ENCODE measurements at regions not wholly inside any gene's neighbourhood (a gene's known extent, or its start where the extent isn't known, plus 50 kb on each side); places are given as distances from the start of the nearest gene placed in this dataset.

DNA sequence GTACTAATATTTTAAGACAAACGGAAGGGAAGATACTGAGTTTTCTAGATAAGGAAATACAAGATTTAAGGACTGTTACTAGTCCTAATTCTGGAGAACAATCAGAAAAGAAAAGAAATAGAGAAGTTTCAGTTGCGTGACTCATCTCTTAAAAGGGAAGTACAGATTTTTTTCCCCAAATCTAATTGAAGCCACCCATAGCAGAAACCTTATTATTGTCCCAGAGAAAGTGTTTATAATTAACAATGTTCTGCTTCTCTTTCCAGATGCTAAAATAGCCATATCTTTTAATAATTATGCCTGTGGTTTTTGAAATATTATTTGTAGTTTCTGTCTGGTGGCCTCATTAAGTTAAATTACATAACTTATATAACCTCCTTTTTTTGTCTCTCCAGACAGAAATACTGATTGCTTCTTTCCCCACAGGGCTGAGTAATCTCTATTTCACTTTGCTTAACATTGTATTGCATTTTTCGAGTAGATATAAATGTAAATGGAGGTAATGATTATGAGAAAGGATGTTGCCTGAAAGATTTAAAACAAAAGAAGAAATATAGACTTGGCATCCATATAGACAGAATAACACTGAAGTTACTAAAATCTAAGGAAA lies 240.7 kb upstream of the MBL2 start:
- TF ChIP-seq, protein P1, sequence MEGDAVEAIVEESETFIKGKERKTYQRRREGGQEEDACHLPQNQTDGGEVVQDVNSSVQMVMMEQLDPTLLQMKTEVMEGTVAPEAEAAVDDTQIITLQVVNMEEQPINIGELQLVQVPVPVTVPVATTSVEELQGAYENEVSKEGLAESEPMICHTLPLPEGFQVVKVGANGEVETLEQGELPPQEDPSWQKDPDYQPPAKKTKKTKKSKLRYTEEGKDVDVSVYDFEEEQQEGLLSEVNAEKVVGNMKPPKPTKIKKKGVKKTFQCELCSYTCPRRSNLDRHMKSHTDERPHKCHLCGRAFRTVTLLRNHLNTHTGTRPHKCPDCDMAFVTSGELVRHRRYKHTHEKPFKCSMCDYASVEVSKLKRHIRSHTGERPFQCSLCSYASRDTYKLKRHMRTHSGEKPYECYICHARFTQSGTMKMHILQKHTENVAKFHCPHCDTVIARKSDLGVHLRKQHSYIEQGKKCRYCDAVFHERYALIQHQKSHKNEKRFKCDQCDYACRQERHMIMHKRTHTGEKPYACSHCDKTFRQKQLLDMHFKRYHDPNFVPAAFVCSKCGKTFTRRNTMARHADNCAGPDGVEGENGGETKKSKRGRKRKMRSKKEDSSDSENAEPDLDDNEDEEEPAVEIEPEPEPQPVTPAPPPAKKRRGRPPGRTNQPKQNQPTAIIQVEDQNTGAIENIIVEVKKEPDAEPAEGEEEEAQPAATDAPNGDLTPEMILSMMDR (optimal IDR thresholded peaks at IDR 0.05 in 1 of 3, IDR thresholded peaks at IDR 0.05 in 1 of 3, conservative IDR thresholded peaks at IDR 0.05 in 1 of 3; ENCODE audit: extremely low read depth in 1 of 3, insufficient read depth in 2 of 3, low read length in 3 of 3) = no peak
- no peak for TF ChIP-seq EZH2 (IDR thresholded peaks at IDR 0.05; ENCODE audit: low read length)
